NCI-H748 treated with DMSO at 0.1 percent for 48 hours (cell line): ENCODE measurements at regions not wholly inside any gene's neighbourhood (a gene's known extent, or its start where the extent isn't known, plus 50 kb on each side); places are given as distances from the start of the nearest gene placed in this dataset.

ENCODE experiments used
- DNase-seq: peaks from one replicate; lab custom pipeline; 2025; lab: John Stamatoyannopoulos, UW

DNA sequence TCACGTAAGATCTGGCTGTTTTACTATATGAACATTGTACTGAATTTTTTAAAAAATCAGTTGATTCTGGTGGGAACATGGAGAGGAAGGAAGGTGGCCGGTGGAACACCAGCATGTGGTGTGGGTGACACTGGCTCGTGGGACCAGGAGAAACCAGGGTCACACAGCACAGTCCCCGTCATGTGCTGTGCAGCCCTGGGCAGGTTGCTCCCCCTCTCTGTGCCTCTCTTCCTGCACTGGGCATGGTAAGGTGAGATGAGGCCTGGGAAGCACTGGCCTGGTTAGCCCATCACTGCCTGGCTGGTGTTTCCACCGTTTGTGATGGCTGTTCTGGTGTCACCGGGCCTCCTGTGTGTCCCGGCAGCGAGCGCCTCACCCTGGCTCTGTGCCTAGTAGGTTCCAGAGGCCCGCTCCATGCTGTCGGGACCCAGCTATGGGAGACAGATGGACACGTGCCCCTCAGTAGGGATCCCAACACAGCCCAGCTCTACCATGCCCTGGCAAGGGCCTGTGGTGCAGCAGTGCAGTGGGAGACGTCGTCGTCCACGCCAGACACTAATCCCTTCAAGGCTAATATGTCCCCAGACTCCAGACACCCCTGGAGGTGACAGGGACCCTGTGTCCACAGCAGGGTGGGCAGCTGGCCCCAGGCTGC lies 88.2 kb upstream of the LINC01488 start:
- DNase-seq = no peak

DNA sequence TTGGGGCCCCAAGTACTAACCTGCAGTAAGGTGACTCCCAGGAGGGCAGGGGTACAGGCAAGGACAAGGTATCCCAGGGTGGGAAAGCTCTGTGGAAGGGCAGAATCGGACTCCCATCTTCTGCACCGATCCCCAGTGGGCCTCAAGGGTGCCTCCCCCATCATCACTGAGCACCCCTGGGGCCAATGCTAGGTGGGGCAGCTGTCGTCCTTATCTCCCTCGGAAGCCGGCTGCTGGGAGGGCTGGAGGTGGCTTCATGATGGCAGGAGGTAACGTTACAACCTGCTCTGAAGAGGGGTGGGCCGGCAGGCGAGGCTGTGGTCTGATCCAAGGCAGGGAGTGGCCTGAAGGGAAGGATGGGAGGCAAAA lies 87.6 kb upstream of the LINC01488 start:
- no peak for DNase-seq

DNA sequence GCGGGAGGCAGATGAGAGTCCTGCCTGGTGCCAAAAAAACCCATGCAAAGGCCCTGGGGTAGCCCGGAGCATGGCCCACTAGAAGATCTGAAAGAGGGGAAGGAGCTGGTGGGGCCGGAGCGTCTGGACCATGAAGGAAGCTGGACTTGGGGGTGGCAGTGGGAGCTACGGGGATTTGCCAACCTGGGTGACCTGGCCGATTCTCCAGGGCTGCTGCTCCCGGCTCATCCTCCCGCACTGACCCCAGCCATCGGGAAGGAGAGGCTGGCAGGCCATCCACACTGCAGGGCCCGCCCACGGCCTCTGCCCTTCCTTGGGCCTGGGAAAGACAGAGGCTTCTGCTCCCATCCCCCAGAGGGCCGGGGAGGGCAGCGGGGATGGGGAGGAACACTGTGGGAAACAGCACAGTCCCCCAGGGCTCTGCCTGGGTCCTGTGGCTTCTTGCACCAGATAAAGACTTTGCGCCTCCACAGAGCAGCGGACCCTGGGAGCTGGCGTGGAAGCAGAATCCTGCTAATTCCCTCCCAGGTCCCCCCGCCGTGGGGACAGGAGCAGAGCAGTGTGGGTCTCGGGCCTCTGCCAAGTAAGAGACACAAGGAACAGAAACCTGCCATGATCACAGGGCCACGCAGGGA lies 87.1 kb upstream of the LINC01488 start:
- no peak for DNase-seq

DNA sequence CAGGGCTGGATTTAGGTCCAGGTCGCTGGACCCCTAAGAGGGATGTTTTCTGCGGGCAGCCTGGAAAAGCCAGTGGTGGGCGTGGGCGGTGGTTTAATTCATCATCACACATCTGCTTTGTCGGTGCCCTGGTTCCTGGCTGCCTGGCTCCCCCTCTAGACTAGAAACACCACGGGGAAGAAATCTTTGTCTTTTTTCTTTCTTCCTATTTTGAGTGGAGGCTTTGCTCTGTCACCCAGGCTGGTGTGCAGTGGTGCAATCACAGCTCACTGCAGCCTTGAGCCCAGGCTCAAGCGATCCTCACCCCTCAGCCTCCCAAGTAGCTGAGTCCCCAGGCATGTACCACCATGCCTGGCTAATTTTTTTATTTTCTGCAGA lies 86.6 kb upstream of the LINC01488 start:
- DNase-seq = no peak

DNA sequence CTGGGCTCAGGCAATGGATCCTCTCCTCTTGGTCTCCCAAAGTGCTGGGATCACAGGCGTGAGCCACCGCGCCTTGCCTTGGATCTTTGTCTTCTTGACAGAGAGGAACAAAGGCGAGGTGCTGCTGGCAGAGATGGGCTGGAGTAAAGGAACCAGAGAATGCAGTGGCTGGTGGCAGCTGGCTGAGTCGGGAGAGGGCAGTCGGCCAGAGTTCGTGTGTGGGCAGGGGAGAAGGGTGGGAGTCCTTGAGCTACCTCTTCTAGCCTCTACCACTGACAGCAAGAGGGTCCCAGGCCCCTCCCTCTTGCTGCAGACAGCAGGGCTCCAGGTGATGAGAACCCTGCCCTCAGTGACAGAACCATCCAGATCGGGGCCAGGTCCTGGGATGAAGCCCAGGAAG lies 86.2 kb upstream of the LINC01488 start:
- no peak for DNase-seq

DNA sequence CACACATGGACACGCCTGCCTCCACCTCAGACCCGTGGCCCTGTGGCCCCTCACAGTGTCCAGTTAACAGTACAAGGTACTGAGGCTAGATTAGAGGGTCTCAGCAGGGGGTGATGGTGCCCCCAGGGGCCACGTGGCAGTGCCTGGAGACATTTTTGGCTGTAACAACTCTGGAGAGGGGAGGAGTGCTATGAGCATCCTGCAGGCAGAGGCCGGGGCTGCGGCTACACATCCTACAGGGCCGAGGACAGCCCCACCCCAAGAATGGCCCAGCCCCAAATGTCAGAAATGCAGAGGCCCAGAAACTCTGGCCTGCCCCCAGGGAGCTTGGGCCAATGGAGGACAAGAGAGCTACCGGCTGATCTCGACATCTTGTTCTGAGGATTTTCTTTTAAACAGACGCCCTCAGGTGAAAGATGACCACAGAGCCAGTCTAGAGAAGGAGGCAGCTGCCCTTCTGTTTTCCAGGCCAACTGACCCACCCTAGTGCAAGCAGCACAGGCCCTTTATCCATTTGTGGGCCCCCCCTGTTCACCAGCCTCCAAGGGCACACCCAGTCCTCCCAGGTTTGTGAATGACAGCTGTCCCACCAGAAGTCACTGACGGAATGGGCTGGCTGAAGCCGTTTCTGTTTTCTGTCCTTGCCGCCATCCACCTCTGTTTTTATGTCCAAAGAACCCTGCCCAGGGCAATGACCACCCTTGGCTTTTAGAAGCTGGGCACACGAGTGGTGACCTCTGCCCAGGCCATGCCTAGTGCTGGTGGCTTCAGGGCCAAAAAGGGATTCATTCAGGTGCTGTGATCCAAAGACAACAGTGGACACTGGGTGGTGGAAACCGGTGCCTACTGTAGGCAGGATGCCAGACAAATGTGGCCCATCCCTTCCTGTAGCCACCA lies 85.2 kb upstream of the LINC01488 start:
- no peak for DNase-seq

DNA sequence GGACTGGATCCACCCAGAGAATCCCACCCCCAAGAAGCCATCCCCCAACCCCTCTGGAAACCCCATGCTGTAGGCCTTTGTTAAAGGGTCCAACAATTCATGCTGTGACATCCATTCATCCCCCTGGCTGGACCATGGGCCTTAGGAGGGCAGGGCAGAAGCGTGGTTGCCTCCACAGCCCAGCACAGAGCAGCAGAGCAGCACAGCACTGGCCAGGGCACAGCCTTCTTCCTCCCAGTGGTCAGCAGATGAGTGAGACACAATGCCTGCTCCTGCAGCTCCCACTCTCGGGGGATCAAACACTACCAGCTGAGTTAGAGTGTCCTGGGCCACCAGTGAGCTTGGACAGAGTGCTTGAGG lies 84.5 kb upstream of the LINC01488 start:
- no peak for DNase-seq

DNA sequence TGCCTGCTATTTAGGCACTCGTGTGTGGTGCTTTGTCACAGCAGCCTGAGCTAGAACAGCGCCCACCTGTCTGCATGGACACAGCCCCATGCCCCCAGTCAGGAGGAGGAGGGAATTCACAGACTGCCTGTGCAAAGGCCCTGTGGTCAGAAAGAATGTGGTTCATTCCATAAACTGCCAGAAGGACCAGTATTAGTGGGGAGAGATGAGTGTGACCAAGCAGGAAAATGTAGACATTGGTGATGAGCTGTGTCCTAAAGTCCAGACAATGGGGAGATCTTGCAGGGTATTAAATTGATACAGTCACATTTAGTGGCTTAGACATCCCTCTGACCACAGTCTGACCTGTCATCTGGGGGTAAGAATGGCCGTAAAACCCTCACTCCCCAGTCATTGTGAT lies 83.7 kb upstream of the LINC01488 start:
- no peak for DNase-seq

DNA sequence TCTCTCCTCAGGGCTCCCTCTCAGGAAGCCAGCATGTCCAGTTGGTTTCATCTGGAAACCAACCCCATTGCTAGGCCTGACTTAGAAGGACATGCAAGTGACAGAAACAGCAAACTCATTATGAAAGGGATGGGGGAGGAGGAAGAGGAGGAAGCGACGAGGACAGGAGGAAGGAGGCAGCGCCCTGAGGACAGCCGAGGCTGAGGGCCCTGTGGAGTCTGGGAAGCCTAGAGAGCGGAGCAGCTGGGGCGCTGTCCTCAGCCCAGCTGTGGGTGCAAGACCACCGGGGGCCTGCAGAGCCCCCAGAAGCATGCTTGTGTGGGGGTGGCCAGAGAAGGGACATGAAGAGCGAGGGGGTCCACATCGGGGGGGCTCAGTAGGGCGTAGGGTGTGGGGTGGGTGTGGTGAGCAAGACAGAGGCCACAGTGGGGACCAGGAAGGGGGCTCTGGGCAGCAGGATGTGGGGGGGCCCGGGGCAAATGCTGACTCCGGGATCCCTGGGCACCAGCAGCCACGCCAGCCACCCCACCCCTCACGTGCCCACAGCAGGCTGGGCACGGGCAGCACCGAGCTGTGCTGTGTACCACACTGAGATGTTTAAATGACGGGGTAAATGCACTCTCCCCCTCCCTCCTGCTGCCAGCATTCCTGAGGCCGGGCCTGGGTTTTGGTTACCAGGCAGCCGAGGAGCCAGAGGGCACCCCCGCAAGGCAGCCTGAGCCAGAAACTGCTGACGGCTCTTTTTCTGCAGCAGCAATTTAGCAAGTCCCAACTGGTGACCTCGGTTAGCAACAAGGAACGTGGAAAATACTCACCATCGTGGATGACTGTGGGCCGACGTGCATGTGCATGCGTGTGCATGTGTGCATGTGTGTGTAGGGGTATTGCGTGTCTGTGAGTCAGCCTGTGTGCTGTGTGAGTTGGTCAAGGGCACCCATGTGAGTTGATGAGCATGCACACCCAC lies 82.7 kb upstream of the LINC01488 start:
- DNase-seq = no peak

DNA sequence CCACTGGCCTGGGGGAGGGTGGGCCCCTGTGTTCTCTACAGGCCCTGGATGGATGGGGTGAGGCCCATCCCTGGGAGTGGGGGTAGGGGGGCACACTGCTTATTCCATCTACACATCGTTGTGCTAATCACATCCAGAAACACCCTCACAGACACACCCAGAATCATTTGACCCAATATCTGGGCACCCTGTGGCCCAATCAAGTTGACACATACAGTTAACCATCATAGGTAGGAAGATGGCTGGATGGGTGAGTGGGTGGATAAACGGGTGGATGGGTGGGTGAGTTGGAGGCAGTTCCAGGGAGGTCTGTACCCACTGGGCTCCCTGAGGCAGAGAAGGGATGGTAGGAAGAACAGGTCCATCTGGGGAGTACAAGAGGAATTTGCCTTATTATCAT lies 81.3 kb upstream of the LINC01488 start:
- no peak for DNase-seq

DNA sequence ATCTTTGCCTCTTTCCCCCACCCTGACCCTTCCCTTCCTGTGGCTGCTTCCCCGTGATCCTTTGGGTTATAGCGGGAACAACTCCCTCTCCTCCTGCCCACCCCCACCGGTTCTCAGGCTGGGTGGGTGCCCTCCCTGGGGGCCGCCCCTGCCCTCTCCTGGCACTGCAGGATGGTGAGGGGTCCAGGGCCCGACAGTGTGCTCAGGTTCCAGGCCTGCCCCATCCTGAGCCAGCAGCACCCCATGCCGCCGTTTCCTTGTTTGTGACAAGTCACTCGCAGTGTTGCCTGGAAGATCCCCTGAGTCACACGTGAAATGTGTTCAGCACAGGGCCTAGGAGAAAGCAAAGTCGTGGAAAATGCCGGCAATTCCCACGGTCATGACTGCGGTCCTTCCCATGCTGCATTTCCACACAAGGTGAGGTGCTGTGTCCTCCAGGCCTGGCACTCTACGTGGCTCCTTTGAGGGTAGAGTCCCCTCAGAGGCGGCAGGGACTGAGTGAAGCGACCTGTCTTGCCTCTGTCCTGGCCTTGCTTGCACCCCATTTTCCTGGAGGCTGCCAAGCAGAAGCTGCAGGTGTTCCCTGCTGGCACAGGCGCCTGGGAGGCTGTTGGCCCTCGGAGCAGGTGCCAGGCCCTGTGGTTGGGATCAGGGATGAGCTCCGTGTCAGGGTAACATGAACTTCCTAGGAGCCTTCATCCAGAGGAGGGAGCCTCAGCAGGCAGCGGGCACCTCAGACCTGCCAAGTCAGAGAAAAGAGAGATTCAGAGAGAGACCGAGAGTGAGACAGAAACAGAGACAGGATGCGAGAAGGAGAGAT lies 80.5 kb upstream of the LINC01488 start:
- DNase-seq = no peak

DNA sequence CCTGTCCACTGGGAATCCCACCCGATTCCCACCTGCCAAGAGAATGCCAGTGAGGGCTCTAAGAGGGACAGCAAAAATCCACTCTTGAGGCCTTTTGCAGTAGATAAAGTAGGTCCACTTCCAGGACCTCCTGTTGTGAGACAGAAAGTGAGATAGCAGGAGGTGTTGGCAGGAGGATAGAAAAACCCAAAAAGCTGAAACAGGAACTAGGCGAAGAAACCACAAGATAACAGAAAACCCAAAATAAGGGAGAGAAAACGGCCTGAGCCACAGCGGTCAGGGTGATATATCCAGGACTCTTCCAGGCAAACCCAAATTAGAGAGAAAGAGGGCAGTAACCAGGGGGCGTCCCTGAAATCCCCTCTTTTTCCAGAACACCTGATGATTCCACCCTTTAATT lies 79.7 kb upstream of the LINC01488 start:
- DNase-seq = no peak

DNA sequence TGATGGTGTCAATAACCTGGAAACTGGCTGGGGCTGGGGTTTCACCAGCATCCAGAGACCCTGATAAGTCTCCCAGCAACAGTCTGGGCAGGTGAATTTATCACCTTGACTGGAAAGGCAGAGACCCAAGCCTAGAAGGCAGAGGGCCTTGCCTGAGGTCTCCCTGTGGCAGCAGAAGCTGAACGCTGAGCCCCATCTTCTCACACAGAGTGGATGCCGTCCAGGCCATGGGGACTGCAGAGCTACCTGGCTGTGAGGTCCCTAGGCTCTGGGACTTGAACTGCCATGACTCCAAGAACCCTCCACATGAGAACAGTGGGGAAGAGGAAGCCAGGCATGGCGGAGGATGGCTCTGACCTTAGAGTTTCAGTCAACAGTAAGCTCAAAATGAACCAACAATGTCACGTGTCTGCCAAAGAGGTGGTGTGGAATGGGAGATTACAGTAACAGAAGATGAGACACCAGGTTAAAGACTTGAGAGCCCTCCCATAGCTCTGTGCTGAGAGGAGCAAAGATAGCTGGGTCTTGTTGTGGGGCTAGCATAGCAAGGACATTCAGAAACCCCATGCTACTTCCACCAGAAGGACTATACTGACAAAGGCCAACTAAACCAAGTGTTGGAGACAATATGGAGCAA lies 79.1 kb upstream of the LINC01488 start:
- DNase-seq = no peak

DNA sequence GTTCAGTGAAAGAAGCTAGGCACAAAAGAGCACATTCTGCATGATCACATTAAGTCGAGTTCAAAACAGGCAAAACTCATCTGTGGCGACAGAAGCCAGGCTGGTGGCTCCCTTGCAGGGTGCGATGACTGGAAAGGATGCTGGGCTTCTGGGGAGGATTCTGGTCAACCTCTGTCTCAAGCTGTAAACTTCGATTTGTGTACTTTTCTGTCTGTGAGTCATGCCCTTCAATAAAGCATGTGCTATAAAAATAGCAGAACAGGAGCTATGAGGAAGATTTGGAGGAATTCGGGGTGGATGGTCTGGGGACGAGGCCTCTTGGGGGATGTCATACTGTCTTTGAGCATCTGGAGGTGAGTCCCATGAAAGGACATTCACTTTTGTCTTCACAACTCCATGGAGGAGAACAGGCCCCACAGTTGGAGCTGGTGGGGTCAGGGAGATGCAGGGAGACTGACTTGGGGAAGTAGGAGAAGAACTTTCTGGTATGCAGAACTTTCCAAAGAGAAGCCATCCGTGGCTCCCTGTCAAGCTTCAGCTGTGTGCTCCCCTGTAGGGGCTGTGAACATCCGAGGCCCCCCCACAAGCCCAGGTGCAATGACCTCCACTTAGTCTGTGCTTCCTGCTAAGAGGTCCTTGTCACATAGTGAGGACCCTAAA lies 77.8 kb upstream of the LINC01488 start:
- DNase-seq = no peak

DNA sequence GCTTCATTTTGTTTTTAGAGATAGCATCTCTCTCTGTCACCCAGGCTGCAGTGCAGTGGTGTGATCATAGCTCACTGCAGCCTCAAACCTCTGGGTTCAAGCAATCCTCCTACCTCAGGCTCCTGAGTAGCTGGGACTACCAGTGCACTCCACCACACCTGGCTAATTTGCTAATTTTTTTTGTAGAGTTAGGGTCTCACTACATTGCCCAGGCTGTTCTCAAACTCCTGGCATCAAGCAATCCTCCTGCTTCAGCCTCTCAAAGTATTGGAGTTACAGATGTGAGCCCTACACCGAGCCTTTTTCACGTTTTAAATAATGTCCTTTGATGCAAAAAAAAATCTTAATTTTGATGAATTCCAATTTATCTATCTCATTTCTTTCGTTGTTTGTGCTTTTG lies 75.4 kb upstream of the LINC01488 start:
- no peak for DNase-seq

DNA sequence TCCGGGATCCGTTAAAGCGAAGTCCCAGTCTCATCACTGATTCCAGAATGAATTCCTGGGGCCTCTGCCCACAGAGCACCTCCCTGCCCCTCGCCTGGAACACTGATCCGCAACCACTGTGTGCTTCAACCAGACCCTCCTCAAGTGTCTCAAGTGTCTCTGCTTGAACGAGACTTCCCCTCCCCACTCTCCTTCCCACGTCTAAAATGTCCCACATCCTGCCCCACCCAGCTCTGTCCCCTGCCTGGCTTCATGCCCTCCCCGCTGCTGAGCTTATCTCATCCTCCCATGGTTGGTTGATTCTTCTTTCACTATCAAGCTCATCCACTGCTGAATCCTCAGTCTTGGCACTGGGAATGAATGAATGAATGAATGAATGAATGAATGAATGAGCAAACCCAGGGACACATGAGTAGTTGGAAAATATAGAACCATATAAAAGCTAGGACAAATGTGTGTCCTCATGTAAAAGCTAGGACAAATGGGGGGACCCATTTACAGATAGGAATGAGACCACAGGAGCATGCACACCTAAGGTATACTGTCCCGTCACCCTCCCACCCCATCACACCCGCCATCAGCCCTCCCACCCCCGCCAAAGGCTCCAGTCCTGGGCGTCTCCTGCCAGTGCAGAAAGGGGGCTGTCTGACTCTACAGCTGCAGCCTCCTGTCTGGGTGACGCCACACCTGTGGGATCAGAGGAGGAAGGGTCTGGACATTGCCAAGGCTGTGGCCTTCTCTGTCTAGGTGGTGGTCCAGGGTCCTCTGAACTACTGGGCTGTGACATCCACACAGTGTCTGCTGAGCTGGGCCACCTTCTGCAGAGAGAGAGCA lies 71.4 kb upstream of the LINC01488 start:
- no peak for DNase-seq

DNA sequence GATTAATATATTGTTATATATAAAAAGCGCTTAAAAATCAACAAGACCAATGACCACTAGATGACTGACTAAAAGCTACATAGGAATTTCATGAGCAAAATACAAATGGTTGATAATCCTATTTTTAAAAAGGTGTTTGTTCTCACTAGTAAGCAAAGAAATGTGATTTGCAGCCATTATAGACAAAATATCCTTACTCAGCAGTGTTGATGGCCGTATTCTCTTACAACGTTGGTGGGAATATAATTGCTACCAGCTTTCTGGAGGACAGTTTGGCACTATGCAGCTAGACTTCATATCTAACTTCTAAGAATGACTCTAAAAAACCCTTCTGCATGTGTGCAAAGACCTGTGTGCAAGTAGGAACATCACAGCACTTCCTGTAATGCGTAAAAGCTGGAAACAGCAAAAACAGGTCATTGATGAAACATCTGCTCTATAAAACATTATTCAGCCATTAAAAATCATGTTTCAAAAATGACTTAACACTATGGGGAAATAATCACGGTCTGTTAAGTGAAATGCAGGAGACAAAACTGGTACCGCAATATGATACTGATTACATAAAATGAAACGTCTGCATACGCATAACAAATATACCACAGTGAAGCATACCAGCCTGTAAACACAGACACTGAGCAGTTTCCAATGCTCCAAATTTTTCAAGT lies 70.1 kb upstream of the LINC01488 start:
- no peak for DNase-seq

DNA sequence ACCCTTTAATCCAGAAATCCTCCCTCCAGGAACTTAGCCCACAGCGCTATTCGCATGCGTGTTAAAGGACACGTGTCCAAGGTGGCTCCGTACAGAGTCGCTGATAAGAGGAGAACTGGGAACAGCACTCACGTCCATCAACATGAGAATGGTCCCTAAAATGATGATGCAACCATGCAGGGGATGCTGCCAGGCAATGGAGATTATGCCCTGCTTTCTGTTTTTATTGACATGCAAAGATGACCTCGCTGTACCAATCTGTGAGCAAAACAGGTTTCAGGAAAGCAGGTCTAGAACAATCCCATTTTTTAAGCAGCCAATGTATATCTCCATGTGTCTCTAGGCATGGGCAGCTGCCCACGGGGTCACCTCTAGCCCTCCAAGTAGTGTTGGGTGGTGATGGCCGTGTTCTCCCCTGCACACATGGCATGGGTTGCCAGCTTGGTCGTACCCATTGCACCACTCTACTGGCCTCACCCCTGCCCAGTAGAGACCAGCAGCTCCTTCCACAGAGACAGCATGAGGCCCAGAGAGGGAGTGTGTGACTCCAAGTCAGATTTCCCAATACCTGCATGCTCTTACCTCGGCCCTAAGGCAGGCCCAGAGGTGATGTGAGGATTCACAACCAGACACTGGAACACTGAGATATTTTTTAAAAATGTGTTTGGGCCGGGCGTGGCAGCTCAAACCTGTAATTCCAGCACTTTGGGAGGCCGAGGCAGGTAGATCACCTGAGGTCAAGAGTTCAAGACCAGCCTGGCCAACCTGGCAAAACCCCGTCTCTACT lies 68.3 kb upstream of the LINC01488 start:
- no peak for DNase-seq
